GM12874 (cell line): ENCODE measurements at regions not wholly inside any gene's neighbourhood (a gene's known extent, or its start where the extent isn't known, plus 50 kb on each side); places are given as distances from the start of the nearest gene placed in this dataset.

ENCODE experiments used
- CTCF ChIP-seq: IDR thresholded peaks from 2 replicates; pipeline ENCODE4 v1.5.1; 2011; ENCODE audit warnings: low read depth, mild to moderate bottlenecking, control low read depth, low read length, moderate library complexity; ENCODE audit not compliant: insufficient read depth

- TF ChIP-seq CTCF: no peak
Observed at GRCh38 chr15:38623744-38624143, 59.1 kb upstream of the RASGRP1 start.

- TF ChIP-seq CTCF: 0 out of 2 replicates have a peak, but pooled peaks have one; percentile 9
Observed at GRCh38 chr15:38624244-38625205, 59.9 kb upstream of the RASGRP1 start.

- TF ChIP-seq CTCF: no peak
Observed at GRCh38 chr15:38625886-38626285, 61.3 kb upstream of the RASGRP1 start.

GRCh38 chr15:38626443-38627050 lies 61.9 kb upstream of the RASGRP1 start:
- TF ChIP-seq CTCF: no peak

- no peak for TF ChIP-seq CTCF
Observed at GRCh38 chr15:38627689-38628277, 63.2 kb upstream of the RASGRP1 start.

- no peak for TF ChIP-seq CTCF
Observed at GRCh38 chr15:38631119-38632075, 66.8 kb upstream of the RASGRP1 start.
